Activated T-cell treated with anti-CD3 and anti-CD28 coated beads for 24 hours (primary cell): ENCODE measurements at regions not wholly inside any gene's neighbourhood (a gene's known extent, or its start where the extent isn't known, plus 50 kb on each side); places are given as distances from the start of the nearest gene placed in this dataset.

Experiments used
- DNase-seq: peaks from one replicate; pipeline ENCODE4 v3.0.0-alpha.2; 2020; ENCODE audit warnings: low read depth

DNA sequence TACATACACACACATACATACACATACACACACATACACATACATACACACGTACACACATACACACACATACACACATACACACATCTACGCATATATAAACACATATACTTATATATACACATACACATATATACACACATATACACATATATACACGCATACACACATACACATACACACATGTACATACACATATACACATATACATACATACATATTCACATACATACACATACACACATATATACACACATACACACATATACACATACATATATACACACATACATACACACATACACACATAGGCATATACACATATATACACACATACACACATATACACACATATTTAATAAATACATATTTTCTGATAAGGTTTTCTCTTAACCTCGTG lies 324.0 kb downstream of the RPS6KC1 start:
- DNase-seq: no peak

DNA sequence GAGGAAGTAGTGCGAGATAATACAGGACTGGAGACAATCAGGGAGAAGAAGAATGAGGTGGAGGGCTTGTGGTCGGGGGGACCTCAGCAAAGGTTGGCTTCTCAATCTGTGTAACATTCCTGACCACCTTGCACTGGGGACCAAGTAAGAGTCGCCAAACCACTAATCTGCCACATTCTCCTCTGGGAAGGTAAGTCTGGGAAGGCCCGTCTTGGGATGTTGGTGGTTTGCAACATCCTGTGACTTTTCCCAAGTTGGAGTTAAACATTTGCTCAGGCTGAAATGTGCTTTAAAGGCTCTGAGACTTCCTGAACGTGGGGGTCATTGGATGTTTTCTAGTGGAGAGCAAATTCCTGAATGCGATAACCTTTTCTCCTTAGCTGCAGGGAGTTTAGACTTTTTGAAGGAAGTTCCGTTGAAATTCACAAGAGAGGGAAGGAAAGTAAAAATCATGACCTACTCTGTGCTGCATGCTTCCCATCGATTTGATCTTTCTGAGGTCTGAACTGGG lies 325.9 kb downstream of the RPS6KC1 start:
- DNase-seq: no peak

DNA sequence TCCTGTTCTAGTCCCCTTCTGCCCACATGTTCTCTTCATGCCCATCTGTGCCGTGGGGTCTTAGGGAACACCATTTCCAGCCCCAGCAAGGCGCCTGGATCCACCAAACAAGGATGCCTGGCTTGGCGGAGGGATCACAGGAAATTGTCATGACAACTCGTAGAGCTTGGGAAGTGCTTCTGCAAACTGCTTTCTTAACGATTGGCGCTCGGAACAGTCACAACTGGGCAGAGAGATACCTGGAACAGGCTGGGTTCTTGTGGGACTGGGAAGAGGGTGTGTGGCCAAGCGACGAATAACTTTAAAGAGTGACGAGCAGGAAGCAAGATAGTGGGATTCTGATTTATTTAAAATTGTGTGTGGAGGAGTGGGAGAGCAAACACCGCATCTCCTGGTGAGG lies 329.8 kb downstream of the RPS6KC1 start:
- DNase-seq: no peak

DNA sequence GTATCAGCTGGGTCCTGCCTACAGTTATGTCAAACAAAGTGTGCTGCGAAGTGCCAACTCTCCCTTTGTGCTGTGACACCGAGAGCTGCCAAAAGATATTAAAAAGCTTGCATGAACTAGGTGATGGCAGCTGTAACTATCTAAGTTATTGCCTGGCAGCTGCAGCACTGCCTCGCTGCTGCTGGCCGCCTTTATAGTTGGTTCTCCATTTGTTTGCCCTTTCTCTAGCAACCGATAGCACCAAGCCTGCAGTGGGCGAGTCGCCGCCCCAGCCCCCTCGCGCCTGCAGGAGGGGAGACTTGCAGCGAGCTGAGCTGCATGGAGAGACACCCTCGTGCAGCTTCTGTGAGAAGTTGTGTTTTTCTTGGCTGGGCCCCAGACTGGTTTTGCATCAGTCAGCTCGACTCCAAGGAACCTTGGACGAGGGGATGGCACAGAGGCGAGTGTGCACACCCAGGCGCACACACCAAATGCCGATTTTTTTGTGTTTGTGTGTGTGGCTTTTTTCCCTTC lies 330.6 kb downstream of the RPS6KC1 start:
- DNase-seq: no peak

DNA sequence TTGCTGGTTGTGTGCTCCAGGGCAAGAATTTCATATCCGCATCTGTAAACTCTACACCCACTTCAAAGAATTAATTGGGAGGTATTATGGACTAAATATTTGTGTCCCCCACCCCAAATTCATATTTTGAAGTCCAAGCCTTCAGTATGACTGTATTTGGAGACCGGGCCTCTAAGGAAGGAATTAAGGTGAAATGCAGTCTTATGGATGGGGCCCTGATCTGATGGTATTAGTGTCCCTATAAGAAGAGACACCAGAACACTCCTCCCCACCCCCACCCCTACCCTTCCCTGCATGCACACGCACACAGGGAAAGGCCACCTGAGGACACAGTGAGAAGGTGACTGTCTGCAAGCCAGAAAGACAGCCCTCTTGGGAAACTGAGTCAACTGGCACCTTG lies 332.4 kb downstream of the RPS6KC1 start:
- DNase-seq: no peak

DNA sequence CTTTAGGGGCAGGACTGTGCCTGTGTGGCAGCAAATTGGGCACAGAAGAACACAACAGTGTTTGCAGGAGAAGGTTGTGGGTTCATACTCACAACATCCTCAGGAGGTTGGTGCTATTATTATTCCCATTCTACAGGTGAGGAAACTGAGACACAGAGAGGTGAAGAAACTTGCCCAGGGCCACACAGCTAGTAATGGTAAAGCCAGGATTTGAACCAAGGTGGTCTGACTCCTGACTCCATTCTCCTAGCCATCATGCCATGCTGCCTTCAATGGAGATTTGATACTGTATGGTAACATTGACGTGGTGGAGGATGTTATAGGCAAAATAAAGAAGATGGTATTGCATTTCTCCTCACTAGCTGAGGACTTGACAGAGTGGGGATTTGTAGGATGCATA lies 334.2 kb downstream of the RPS6KC1 start:
- no peak for DNase-seq

DNA sequence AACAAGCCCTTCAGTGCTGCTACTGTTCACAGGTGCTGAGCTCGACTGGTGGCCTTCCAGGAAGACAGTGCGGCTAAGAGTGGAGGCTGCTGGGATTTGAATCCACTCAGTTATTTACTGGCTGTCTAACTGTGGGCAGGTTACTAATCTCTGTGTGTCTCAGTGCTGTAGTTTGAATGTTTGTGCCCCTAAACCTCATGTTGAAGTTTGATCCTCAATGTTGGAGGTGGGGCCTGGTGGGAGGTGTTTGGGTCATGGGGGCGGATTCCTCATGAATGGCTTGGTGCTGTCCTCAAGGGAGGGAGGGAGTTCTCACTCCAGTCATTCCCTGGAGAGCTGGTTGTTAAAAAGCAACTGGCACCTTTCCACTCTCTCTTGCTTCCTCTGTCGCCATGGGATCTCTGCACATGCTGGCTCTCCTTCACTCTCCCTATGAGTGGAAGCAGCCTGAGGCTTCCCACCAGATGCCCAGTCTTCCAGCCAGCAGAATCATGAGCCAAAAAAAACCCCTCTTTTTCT lies 334.8 kb downstream of the RPS6KC1 start:
- no peak for DNase-seq

- no peak for DNase-seq
Measured at GRCh38 chr1:213387380-213388015, 336.5 kb downstream of the RPS6KC1 start.

DNA sequence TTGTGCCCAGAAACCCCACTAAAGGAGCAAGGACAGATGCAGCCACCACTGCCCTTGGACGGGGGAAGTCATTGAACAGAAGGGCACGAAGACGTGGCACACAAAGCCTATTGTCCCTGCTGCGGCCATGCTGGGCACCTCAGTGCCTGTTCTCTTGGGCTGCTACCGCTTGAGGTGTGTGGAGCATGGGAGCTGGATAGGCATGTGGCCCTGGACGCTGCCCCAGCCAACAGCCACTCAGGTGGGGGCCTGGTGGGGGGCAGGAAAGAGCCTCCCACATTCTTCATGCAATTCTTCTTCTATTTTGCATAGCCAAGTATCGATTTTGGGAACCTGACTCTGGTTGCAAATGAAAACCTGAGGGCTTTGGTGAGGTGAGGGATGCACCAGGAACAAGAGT lies 337.2 kb downstream of the RPS6KC1 start:
- DNase-seq: no peak

DNA sequence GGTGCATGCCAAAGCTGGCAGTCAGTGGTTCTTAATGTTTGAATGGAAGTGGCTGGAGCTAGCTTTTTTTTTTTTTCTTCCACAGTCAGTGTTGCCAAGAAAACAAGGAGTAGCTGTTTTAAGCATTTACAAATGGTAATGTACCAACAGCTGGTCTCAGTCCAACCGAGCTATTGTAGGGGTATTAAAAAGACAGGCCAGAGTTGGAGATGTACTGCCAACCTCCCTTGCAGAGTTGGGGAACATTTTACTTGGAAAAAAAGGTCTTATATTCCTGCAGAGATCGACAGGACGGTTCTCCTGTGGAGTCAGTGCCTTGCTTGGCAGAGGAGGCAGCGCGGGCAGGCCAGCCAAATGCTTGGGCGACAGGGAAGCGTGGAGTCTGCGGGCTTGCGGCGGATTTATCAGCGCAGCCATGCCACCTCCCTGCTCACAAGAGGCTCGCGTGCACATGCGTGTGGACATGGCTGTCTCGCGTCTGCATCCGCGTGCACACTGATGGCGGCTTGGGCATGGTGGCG lies 338.1 kb downstream of the RPS6KC1 start:
- DNase-seq: no peak

- no peak for DNase-seq
Measured at GRCh38 chr1:213391445-213391844, 340.4 kb downstream of the RPS6KC1 start.

DNA sequence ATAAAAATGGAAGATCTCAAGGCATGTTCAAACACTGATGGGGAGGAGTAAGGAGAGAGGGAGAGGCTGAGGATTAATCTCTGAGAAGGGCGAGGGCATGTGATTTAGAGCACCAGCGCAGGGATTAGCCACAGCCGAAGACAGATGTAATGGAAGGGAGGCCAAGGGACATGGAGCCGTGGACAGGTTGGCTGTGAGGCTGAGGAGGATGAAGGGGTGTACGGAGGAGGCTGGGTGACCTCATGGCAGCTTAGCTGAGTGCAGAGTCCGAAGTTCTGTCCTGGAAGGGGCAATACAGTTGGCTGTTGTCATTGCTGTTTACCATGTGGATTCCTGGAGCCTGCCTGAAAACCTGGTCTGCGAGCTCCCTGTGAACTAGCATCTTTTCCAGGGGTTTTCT lies 342.8 kb downstream of the RPS6KC1 start:
- no peak for DNase-seq

DNA sequence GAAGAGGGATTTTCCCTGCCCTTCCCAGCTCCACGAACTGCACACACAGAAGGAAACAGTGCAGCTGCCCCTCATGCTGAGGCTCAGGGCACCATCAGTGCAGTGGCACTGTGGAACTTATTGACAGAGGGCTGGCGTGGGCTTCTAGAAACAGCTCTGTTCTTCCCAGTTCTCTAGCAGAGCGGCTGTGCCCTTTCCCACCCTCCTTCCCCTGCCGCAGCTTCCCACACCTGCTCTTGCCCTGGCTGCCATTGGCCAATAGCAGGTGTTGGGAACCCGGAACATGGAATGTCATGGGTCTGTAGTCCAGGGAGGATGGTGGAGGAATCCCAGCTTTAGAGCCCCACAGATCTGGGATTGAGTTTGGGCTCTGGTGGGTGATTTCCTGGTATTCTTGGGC lies 343.8 kb downstream of the RPS6KC1 start:
- no peak for DNase-seq

- DNase-seq: no peak
Measured at GRCh38 chr1:213397638-213398037, 346.6 kb downstream of the RPS6KC1 start.

GRCh38 chr1:213399695-213400094 lies 348.7 kb downstream of the RPS6KC1 start:
- no peak for DNase-seq

GRCh38 chr1:213409208-213409631 lies 358.2 kb downstream of the RPS6KC1 start:
- DNase-seq: no peak

GRCh38 chr1:213409971-213410370 lies 358.9 kb downstream of the RPS6KC1 start:
- no peak for DNase-seq

GRCh38 chr1:213414346-213414745 lies 363.3 kb downstream of the RPS6KC1 start:
- DNase-seq: no peak

DNA sequence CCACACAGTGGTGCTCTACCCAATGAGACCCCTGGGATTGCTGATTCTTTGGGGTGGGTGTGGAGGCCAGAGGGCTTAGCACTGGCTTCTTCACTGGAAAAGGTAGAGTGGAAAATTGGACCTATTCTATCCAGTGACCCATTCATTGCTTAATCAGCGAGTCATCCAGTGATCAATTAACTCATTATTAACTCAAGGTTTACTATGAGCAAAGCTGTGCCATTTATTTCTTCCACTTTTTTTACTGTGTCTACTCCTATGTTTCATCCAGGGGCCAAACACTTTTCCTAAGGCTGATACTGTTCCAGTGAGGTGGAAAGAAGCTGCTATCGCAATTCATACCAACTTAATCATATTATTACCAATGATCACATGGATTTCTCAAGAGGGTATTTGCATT lies 363.9 kb downstream of the RPS6KC1 start:
- no peak for DNase-seq

- DNase-seq: no peak
Measured at GRCh38 chr1:213415691-213416380, 364.8 kb downstream of the RPS6KC1 start.

GRCh38 chr1:213416461-213417224 lies 365.6 kb downstream of the RPS6KC1 start:
- DNase-seq: no peak

DNA sequence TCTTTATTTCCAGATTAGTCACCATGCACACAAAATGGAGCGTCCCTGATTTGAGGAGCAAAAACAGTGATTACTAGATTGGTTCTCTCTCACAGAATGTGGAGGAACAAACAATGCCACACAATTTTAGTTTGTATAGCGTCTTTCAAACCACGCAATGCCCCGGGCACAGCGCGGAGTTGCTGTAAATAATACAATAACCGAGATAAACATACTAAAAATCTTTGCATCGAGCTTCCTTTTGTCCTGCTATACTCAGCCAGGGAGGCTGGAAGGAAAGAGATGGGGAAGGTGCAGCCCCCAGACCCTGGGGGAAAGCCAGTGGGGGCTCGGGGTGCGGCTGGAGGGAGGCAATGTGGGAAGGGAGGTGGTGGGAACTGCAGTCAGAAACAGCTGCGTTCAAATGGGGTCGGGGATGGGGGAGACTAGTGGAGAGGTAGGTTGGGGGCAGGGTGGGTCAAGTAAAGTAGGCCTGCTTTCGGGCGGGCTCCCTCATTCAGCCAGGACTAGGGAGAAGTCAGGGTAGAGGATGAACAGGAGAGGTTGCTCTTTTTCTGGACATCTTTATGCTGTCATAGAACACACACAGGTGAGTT lies 366.3 kb downstream of the RPS6KC1 start:
- DNase-seq: no peak
